GM19452 (cell line): ENCODE measurements at regions not wholly inside any gene's neighbourhood (a gene's known extent, or its start where the extent isn't known, plus 50 kb on each side); places are given as distances from the start of the nearest gene placed in this dataset.
A peak's percentile ranks its signal among the peaks of the same experiment; 100 is the strongest.

Experiments
- ATAC-seq: cut with Tn5 transposase; IDR thresholded peaks from one replicate; pipeline ENCODE4 v1.9.1; 2021; ENCODE audit not compliant: unreplicated experiment

GRCh38 chr13:30151388-30151787, 156.0 kb downstream of the KATNAL1 start:
- ATAC-seq, result no peak

GRCh38 chr13:30149248-30149647, 158.1 kb downstream of the KATNAL1 start:
- no peak for ATAC-seq

- ATAC-seq, result no peak
These were observed 158.6 kb downstream of the KATNAL1 start for GRCh38 chr13:30148786-30149185.

GRCh38 chr13:30148171-30148754, 159.1 kb downstream of the KATNAL1 start:
- ATAC-seq, result no peak

GRCh38 chr13:30147421-30147820, 159.9 kb downstream of the KATNAL1 start:
- no peak for ATAC-seq

- no peak for ATAC-seq
These were observed 160.3 kb downstream of the KATNAL1 start for GRCh38 chr13:30147015-30147414.

- ATAC-seq, result no peak
These were observed 161.5 kb downstream of the KATNAL1 start for GRCh38 chr13:30145709-30146367.

GRCh38 chr13:30143666-30144400, 163.5 kb downstream of the KATNAL1 start:
- no peak for ATAC-seq

- no peak for ATAC-seq
These were observed 164.7 kb downstream of the KATNAL1 start for GRCh38 chr13:30142486-30143211.

- no peak for ATAC-seq
These were observed 165.4 kb downstream of the KATNAL1 start for GRCh38 chr13:30141775-30142485.

- ATAC-seq, result no peak
These were observed 166.4 kb downstream of the KATNAL1 start for GRCh38 chr13:30140973-30141372.

GRCh38 chr13:30138511-30138910, 168.8 kb downstream of the KATNAL1 start:
- ATAC-seq, result no peak

GRCh38 chr13:30135868-30136267, 171.5 kb downstream of the KATNAL1 start:
- ATAC-seq, result no peak

- ATAC-seq, result no peak
These were observed 172.0 kb downstream of the KATNAL1 start for GRCh38 chr13:30135351-30135750.

GRCh38 chr13:30134578-30134977, 172.8 kb downstream of the KATNAL1 start:
- no peak for ATAC-seq

GRCh38 chr13:30133996-30134395, 173.4 kb downstream of the KATNAL1 start:
- no peak for ATAC-seq

GRCh38 chr13:30133554-30133912, 173.8 kb downstream of the KATNAL1 start:
- ATAC-seq, result no peak

GRCh38 chr13:30132623-30133553, 174.5 kb downstream of the KATNAL1 start:
- ATAC-seq, result peak; percentile 90

GRCh38 chr13:30129411-30129810, 177.9 kb downstream of the KATNAL1 start:
- no peak for ATAC-seq

GRCh38 chr13:30128591-30128990, 178.8 kb downstream of the KATNAL1 start:
- peak; percentile 67 for ATAC-seq
